ENCODE measurements at regions not wholly inside any gene's neighbourhood (a gene's known extent, or its start where the extent isn't known, plus 50 kb on each side); places are given as distances from the start of the nearest gene placed in this dataset.

DNA sequence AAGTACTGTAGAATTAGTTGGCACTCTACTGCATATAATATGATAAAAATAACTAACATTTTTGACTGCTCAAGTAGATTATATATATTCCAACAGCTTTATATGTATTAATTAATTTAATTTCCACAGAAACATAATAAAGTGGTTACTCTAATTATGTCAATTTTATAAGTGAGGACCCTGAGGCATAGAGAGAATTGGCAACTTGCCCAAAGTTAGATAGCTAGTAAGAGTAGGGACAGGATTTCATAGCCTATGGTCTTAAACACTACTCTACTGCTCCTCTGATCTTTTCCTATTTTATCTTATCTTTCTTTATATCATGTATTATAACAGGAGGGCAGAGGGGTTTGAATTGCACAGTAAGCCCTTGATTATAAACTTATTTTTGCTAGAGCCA is 418.7 kb upstream of the SGO1 start:
- Histone ChIP-seq H3K4me1 (ENCODE audit: control insufficient read depth, insufficient read depth, low read length) (no peaks in the 10 kb centered on the region), H3K4me3 (ENCODE audit: low read depth, low read length) (no peak overlapping the region), H3K36me3 (ENCODE audit: control insufficient read depth in 2 of 2, insufficient read depth in 1 of 2, low read length in 2 of 2) (no peaks in the 10 kb centered on the region), H3K27ac (ENCODE audit: extremely low read depth, low read depth, low read length) (no peak overlapping the region), H3K9me3 (ENCODE audit: control insufficient read depth, insufficient read depth, low read depth, low read length) (no peaks in the 10 kb centered on the region)
- POLR2A ChIA-PET = no interaction called here
- CTCF ChIA-PET = no interaction called here
- TF ChIP-seq ZNF404 (tag by site-specific recombination; IDR thresholded peaks at IDR 0.05) (no peak), GLI2 (tag by site-specific recombination; IDR thresholded peaks at IDR 0.05; ENCODE audit: borderline replicate concordance, low read depth) (no peak), ZNF660 (tag by site-specific recombination; IDR thresholded peaks at IDR 0.05) (no peak), ZNF146 (tag by site-specific recombination; IDR thresholded peaks at IDR 0.05) (no peak), SP3 (tag by site-specific recombination; IDR thresholded peaks at IDR 0.05) (no peak), ZFP69B (tag by site-specific recombination; IDR thresholded peaks at IDR 0.05) (no peak), ZNF366 (tag by site-specific recombination; conservative IDR thresholded peaks at IDR 0.05) (no peak), ZNF24 (tag by site-specific recombination; IDR thresholded peaks at IDR 0.05) (no peak), ZNF426 (tag by site-specific recombination; IDR thresholded peaks at IDR 0.05) (no peak), ZNF174 (tag by site-specific recombination; IDR thresholded peaks at IDR 0.05) (no peak), ZNF785 (tag by site-specific recombination; IDR thresholded peaks at IDR 0.05) (no peak), ZNF214 (tag by site-specific recombination; IDR thresholded peaks at IDR 0.05; ENCODE audit: borderline replicate concordance) (no peak)
- TF ChIP-seq, protein P1, sequence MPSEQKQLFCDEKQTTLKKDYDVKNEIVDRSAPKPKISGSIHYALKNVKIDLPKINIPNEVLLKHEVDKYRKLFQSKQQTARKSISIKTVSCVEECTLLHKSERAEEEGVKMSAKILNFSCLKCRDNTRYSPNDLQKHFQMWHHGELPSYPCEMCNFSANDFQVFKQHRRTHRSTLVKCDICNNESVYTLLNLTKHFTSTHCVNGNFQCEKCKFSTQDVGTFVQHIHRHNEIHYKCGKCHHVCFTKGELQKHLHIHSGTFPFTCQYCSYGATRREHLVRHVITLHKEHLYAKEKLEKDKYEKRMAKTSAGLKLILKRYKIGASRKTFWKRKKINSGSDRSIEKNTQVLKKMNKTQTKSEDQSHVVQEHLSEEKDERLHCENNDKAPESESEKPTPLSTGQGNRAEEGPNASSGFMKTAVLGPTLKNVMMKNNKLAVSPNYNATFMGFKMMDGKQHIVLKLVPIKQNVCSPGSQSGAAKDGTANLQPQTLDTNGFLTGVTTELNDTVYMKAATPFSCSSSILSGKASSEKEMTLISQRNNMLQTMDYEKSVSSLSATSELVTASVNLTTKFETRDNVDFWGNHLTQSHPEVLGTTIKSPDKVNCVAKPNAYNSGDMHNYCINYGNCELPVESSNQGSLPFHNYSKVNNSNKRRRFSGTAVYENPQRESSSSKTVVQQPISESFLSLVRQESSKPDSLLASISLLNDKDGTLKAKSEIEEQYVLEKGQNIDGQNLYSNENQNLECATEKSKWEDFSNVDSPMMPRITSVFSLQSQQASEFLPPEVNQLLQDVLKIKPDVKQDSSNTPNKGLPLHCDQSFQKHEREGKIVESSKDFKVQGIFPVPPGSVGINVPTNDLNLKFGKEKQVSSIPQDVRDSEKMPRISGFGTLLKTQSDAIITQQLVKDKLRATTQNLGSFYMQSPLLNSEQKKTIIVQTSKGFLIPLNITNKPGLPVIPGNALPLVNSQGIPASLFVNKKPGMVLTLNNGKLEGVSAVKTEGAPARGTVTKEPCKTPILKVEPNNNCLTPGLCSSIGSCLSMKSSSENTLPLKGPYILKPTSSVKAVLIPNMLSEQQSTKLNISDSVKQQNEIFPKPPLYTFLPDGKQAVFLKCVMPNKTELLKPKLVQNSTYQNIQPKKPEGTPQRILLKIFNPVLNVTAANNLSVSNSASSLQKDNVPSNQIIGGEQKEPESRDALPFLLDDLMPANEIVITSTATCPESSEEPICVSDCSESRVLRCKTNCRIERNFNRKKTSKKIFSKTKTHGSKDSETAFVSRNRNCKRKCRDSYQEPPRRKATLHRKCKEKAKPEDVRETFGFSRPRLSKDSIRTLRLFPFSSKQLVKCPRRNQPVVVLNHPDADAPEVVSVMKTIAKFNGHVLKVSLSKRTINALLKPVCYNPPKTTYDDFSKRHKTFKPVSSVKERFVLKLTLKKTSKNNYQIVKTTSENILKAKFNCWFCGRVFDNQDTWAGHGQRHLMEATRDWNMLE (tag by site-specific recombination; conservative IDR thresholded peaks at IDR 0.05; ENCODE audit: low read depth) = no peak
- TF ChIP-seq, protein P2, sequence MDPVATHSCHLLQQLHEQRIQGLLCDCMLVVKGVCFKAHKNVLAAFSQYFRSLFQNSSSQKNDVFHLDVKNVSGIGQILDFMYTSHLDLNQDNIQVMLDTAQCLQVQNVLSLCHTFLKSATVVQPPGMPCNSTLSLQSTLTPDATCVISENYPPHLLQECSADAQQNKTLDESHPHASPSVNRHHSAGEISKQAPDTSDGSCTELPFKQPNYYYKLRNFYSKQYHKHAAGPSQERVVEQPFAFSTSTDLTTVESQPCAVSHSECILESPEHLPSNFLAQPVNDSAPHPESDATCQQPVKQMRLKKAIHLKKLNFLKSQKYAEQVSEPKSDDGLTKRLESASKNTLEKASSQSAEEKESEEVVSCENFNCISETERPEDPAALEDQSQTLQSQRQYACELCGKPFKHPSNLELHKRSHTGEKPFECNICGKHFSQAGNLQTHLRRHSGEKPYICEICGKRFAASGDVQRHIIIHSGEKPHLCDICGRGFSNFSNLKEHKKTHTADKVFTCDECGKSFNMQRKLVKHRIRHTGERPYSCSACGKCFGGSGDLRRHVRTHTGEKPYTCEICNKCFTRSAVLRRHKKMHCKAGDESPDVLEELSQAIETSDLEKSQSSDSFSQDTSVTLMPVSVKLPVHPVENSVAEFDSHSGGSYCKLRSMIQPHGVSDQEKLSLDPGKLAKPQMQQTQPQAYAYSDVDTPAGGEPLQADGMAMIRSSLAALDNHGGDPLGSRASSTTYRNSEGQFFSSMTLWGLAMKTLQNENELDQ (tag by site-specific recombination; IDR thresholded peaks at IDR 0.05; ENCODE audit: low read depth) = no peak
- TF ChIP-seq, protein P3, sequence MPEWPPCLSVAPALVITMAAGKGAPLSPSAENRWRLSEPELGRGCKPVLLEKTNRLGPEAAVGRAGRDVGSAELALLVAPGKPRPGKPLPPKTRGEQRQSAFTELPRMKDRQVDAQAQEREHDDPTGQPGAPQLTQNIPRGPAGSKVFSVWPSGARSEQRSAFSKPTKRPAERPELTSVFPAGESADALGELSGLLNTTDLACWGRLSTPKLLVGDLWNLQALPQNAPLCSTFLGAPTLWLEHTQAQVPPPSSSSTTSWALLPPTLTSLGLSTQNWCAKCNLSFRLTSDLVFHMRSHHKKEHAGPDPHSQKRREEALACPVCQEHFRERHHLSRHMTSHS (tag by site-specific recombination; IDR thresholded peaks at IDR 0.05) = no peak

DNA sequence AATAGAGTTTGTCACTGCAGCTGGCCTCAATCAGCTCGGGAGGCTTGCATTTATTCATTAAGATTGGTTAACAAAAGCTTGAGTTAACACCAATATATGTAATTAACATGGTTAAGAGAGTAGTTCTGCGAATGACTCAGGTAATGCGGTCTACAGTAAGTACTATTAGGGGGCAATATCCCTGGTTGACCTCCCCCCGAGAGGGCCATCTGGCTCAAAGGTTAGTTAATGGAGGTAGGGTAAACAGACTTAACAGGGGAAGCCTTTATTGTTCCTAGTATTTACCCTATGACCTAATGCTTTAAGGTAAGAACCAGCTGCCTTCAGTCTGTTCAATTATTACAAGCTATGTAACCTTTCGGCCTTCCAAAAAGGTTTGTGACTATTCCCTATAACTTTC is 403.3 kb upstream of the SGO1 start:
- Histone ChIP-seq H3K4me3 (ENCODE audit: low read depth, low read length) (no peak overlapping the region), H3K27ac (ENCODE audit: extremely low read depth, low read depth, low read length) (no peak overlapping the region), H3K36me3 (ENCODE audit: control insufficient read depth in 2 of 2, insufficient read depth in 1 of 2, low read length in 2 of 2) (no peaks in the 10 kb centered on the region), H3K9me3 (ENCODE audit: control insufficient read depth, insufficient read depth, low read depth, low read length) (no peaks in the 10 kb centered on the region), H3K4me1 (ENCODE audit: control insufficient read depth, insufficient read depth, low read length) (no peaks in the 10 kb centered on the region)
- POLR2A ChIA-PET = no interaction called here
- CTCF ChIA-PET = no interaction called here
- TF ChIP-seq ZNF114 (tag by site-specific recombination; IDR thresholded peaks at IDR 0.05) = no peak
- no peak for TF ChIP-seq ZNF473 (tag by site-specific recombination; IDR thresholded peaks at IDR 0.05)
- no peak for TF ChIP-seq ZNF169 (tag by site-specific recombination; IDR thresholded peaks at IDR 0.05)
- no peak for TF ChIP-seq ZNF140 (tag by site-specific recombination; IDR thresholded peaks at IDR 0.05)
- TF ChIP-seq, protein P4, sequence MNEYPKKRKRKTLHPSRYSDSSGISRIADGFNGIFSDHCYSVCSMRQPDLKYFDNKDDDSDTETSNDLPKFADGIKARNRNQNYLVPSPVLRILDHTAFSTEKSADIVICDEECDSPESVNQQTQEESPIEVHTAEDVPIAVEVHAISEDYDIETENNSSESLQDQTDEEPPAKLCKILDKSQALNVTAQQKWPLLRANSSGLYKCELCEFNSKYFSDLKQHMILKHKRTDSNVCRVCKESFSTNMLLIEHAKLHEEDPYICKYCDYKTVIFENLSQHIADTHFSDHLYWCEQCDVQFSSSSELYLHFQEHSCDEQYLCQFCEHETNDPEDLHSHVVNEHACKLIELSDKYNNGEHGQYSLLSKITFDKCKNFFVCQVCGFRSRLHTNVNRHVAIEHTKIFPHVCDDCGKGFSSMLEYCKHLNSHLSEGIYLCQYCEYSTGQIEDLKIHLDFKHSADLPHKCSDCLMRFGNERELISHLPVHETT (tag by site-specific recombination; IDR thresholded peaks at IDR 0.05) = no peak
- no peak for TF ChIP-seq ZNF175 (tag by site-specific recombination; IDR thresholded peaks at IDR 0.05)
- TF ChIP-seq, protein P5, sequence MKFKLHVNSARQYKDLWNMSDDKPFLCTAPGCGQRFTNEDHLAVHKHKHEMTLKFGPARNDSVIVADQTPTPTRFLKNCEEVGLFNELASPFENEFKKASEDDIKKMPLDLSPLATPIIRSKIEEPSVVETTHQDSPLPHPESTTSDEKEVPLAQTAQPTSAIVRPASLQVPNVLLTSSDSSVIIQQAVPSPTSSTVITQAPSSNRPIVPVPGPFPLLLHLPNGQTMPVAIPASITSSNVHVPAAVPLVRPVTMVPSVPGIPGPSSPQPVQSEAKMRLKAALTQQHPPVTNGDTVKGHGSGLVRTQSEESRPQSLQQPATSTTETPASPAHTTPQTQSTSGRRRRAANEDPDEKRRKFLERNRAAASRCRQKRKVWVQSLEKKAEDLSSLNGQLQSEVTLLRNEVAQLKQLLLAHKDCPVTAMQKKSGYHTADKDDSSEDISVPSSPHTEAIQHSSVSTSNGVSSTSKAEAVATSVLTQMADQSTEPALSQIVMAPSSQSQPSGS (tag by site-specific recombination; IDR thresholded peaks at IDR 0.05; ENCODE audit: low read depth) = no peak
- no peak for TF ChIP-seq ZNF621 (tag by site-specific recombination; IDR thresholded peaks at IDR 0.05)
- TF ChIP-seq, protein P6, sequence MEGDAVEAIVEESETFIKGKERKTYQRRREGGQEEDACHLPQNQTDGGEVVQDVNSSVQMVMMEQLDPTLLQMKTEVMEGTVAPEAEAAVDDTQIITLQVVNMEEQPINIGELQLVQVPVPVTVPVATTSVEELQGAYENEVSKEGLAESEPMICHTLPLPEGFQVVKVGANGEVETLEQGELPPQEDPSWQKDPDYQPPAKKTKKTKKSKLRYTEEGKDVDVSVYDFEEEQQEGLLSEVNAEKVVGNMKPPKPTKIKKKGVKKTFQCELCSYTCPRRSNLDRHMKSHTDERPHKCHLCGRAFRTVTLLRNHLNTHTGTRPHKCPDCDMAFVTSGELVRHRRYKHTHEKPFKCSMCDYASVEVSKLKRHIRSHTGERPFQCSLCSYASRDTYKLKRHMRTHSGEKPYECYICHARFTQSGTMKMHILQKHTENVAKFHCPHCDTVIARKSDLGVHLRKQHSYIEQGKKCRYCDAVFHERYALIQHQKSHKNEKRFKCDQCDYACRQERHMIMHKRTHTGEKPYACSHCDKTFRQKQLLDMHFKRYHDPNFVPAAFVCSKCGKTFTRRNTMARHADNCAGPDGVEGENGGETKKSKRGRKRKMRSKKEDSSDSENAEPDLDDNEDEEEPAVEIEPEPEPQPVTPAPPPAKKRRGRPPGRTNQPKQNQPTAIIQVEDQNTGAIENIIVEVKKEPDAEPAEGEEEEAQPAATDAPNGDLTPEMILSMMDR (tag by site-specific recombination; IDR thresholded peaks at IDR 0.05) = no peak
- no peak for TF ChIP-seq TRIM28 (IDR thresholded peaks at IDR 0.05; ENCODE audit: borderline replicate concordance, low read length)
